Astrocyte of the spinal cord (primary cell): ENCODE measurements at regions not wholly inside any gene's neighbourhood (a gene's known extent, or its start where the extent isn't known, plus 50 kb on each side); places are given as distances from the start of the nearest gene placed in this dataset.

Experiments
- DNase-seq: peaks from one replicate; pipeline ENCODE4 v3.0.0; 2011; ENCODE audit warnings: low read depth, low spot score
- H3K4me3 ChIP-seq: 2 replicates; pipeline ENCODE4 v1.5.1; 2011; ENCODE audit warnings: low read depth, mild to moderate bottlenecking, low read length, moderate library complexity
- in situ Hi-C: cut with HindIII; loops from 2 replicates; pipeline ENCODE4 v1.10.0; 2017; ENCODE audit warnings: low sequenced_read_pairs
- TF ChIP-seq, protein P1 (sequence below): IDR thresholded peaks from 2 replicates; pipeline ENCODE4 v1.5.1; 2012; ENCODE audit warnings: low read depth, mild to moderate bottlenecking, low read length, inconsistent platforms

DNA sequence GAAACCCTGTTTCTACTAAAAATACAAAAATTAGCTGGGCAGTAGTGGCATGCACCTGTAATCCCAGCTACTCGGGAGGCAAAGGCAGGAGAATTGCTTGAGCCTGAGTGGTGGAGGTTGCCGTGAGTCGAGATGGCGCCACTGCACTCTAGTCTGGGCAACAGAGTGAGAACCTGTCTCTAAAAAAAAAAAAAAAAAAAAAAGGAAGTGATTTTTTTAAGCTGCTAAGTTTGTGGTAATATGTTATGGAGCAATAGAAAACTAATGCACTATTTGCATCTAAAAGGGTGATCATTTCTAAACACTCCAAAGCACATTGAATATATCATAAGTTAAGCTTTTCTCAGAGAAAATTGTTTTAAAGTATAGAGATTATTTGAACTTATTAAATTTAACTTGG, 244.8 kb upstream of the SPAG17 start:
- no peak for DNase-seq
- in situ Hi-C loops = no loop called here

DNA sequence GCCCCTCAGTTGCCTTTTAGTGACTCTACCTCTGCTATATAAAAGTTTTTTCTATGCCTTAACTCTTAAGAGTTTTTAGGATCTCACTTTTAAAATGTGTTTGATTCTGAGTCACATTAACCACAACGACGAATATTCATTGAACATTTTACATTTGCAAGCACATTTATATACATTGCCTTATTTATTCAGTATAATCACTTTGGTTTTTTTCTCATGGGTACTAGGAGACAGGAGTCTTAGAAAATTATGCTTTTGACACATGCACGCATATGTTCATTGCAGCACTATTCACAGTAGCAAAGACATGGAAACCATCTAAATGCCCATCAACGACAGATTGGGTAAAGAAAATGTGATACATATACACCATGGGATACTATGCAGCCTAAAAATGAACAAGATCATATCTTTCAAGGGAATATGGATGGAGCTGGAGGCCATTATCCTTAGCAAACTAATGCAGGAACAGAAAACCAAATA, 236.9 kb upstream of the SPAG17 start:
- TF ChIP-seq, protein P1, sequence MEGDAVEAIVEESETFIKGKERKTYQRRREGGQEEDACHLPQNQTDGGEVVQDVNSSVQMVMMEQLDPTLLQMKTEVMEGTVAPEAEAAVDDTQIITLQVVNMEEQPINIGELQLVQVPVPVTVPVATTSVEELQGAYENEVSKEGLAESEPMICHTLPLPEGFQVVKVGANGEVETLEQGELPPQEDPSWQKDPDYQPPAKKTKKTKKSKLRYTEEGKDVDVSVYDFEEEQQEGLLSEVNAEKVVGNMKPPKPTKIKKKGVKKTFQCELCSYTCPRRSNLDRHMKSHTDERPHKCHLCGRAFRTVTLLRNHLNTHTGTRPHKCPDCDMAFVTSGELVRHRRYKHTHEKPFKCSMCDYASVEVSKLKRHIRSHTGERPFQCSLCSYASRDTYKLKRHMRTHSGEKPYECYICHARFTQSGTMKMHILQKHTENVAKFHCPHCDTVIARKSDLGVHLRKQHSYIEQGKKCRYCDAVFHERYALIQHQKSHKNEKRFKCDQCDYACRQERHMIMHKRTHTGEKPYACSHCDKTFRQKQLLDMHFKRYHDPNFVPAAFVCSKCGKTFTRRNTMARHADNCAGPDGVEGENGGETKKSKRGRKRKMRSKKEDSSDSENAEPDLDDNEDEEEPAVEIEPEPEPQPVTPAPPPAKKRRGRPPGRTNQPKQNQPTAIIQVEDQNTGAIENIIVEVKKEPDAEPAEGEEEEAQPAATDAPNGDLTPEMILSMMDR = no peak
- H3K4me3 ChIP-seq = no peak overlapping the region
- in situ Hi-C loops = no loop called here
- DNase-seq = no peak

More for the DNA sequence above, 244.8 kb upstream of the SPAG17 start:
- TF ChIP-seq, protein P1 = no peak
- no peak overlapping the region for H3K4me3 ChIP-seq

DNA sequence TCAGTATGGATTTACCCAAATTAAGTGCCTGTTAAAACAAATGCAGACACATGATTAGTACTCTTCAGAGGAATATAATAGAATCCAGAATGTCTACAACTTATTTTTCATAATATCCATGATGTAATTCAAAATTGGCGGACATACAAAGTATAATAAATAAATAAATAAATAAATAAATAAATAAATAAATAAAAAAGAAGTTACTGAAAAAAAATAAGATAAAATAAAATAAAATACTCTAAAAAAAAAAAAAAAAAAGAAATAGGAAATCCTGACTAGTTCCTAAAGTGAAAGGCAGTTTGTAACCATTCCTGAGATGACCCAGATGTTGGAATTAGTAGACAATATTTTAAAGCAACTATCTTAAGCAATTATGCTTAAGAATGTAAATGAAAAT, 219.0 kb upstream of the SPAG17 start:
- no peak for DNase-seq
- TF ChIP-seq, protein P1 = no peak
- in situ Hi-C loops = no loop called here
- H3K4me3 ChIP-seq = no peak overlapping the region

DNA sequence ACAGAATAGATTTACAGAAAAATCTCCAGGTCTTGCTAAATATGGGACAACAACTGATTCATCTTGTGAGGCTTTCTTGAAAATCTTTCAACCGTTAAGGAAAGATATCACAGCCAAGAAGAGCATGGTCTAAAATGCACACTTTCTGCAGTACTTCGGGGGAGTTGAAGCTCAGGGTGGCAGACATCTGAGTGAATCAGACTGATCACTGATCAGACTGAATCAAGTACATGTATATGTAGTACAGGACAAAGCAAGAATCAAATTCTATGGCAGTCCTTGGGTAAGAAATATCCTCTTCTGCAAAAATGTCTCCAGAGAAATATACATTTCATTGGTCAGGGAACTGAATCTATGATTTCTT, 212.4 kb upstream of the SPAG17 start:
- no peak for DNase-seq
- TF ChIP-seq, protein P1 = no peak
- no peak overlapping the region for H3K4me3 ChIP-seq
- in situ Hi-C loops = no loop called here

DNA sequence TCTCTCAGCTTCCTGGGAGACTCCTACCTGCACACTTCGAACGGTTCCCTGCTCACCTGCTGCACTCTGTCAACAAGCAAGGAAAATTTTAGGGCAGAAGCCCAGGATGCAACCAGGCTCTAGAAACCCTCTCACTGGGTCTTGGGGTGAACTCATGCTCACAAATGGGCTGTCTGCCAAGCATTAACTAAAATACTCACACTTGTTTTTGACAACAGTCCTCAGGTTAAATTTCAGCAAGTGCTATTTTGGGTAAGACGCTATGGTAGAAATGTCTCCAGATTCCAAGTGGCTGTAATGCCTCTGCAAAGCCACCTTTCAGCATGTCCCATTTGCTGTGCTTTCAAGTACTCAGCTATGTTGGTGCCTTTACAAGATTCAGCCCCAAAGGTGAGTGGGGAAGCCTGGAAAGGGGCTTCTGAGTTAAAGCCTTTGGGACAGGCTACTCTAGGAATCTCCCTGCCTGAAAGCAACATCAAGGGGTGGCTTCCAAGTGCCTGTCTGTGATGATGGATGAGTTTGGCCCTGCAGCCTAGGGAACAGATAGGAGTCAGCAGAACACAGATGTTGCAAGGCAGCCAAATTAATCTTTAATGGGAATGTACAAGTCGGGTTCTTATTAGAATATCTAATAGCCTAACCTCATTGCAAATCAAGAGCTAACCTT, 211.9 kb upstream of the SPAG17 start:
- DNase-seq = no peak
- no peak overlapping the region for H3K4me3 ChIP-seq
- in situ Hi-C loops = no loop called here
- TF ChIP-seq, protein P1 = no peak

DNA sequence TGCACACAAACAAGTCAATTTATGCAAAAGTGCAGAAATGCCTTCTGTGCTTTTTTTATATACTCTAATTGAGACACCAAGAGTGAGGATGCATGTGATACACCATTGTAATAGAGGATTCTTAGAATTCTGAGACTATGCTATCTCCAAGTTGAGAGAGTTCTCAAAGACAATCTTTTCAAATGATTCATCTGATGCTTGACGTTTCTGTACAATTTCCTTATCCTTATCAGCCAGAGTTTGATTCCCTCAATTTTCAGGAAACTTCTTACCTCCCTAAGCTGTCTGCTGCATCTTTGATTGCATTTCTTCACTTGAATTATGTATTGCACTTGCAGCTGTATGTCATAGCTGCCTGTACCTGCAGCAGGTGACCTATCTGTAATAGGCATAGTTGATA, 211.3 kb upstream of the SPAG17 start:
- TF ChIP-seq, protein P1 = no peak
- in situ Hi-C loops = no loop called here
- H3K4me3 ChIP-seq = no peak overlapping the region
- DNase-seq = no peak
